Limb (tissue), 2 donors: ENCODE measurements at regions not wholly inside any gene's neighbourhood (a gene's known extent, or its start where the extent isn't known, plus 50 kb on each side); places are given as distances from the start of the nearest gene placed in this dataset.

Experiments used
- DNase-seq, 2 donors: peaks; one replicate each; pipeline ENCODE4 v3.0.0-alpha.2; 2016; ENCODE audit errors: extremely low spot score in 2 of 2

DNA sequence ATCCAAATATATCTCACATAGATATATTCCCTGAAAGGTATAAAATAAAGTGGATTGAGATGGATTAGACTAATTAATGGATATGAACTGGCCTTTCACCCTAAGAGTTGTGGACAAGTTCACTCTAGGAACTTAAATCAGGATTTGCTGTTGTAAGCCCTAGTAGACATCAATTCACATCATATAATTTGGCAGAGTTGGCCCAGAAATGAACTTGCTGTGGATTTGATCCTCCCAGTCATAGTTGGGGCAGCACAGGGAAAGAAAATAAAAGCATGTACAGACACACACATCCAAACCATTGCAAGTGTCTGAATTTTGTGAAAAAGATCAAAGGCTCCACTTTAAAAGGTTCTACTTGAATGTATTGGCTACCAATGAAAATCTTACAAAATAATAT, 734.7 kb upstream of the NR2F2 start:
- no peak for DNase-seq

DNA sequence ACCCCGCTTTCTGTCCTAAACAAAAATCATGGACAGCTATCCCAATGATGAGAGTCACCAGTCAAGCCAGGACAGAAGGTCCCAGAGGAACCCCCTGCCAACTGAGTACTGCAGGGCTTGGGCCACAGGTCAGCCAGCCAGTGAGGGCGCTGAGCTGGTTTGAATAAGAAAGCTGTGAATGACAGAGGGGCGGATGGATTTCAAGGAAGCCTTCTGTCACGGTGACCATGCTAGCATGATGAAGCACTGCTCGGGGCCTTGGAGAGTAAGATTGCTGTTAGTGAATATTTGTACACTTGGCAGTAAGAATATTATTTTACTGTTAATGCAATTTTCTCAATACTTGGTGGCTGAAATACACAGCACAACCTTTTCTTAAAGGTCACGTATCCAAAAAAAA, 734.0 kb upstream of the NR2F2 start:
- no peak for DNase-seq

DNA sequence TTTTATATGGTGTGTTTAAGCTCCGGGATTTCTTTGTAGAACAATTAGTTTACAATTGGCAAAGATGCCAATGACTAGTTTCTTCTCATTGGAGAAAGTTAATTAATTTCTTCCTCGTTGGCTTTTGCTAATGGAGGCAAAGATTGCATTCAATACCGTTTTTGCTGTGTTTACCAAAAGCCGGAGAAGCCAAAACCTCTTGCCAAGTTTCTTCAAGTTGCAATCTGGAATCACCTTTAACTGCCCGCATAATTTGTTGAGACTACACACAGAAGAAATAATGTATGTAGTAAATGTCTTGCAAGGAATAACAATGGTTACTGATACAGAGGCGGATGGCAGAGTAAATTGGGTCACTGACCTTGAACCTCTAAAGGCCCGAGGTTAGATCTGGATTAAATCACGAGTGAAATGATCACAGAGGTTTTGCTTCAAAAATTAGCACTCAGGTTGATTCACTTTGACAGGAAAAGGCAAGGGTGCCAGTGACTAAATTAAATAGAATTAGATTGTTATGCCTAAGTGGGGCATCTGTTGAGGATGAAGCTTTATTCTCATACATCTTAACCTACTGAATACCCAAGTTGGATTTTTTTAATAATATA, 732.1 kb upstream of the NR2F2 start:
- no peak for DNase-seq

DNA sequence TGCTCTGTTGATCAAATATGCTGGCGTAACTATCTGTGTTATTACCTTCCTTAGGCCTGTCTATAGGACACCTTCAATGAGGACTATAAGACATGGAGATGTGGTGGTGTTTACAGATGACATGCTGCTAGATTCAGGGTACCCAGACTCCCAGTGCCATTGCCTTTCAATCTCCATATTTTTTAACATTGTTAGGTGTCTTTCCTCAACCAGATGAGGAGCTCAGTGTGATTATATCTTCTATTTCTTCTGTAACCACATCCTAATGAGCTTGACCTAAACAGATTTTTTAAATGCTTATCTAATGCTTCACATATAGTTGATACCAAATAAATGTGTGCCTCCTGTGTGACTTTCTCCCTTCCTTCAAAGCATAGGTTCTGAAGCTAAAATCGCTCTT, 730.1 kb upstream of the NR2F2 start:
- no peak for DNase-seq

DNA sequence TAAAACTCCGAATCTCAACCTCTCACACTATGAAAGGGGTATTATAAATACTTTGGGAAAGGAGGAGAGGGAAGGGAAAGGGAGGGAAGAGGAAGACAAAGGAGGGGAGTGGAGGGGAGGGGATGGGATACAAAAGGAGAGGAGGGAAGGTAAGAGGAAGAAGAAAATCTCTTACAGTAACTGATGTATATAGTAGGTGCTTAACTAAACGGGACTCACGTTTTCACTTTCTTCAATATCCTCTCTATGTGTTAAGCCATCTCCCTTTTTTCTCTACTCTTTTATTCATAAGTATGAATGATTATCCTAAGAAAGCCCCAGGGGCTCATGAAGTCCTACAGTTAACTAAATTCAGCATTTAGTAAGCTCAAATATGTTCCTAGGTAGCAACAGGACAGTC, 729.6 kb upstream of the NR2F2 start:
- no peak for DNase-seq

DNA sequence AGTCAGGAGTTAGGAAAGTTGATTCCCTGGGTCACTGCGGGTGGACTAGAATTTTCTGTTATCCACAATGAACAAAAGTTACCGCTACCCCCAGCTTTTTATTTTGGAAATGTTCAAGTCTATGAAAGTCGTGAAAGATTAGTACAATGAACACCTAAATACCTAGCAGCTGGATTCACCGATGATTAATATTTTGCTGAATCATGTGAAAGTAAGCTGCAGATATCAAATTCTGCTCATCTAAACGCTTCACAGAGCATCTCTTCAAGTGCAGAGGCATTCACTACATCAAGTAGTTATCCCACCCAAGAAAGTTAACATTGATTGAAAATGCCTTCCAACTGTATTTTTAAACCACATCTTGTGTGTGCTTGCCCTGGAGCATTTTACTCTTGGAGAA, 729.0 kb upstream of the NR2F2 start:
- no peak for DNase-seq

DNA sequence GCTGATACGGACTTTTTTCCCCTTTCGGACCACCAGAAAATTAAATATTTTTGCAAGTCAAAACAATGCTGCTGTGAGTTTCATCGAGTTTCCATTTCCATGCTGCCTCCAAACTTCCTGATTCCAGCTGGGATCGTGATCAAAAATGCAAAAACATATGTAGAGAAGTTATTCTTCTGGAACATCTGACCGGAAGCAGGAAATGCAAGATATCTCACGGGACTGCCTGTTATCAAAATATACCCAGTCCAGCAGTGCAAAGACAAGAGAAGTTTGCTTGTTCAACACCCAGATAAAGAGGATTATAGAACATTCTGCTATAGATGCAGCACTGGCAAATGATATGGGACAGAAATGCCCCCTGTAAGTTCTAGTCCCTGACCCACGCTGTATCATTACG, 726.7 kb upstream of the NR2F2 start:
- DNase-seq: peak in 1 of 2 donors; percentile 60

DNA sequence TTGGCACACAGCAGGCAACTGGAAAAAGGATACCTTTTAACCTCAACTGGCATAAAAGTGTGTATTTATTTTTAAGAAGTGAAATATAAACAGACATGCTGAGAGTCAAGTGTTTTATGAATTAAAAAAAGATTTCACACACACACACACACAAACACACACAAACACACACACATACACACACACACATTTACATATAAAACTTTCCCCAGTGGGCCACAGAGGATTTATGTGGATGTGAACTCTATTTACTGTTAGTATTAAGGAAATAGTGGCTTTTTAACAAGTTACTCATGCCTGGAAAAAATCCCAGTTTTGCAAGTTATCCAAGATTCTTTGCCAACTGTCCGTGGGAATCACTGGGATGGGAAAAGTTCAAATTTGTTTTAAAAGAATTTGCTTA, 725.9 kb upstream of the NR2F2 start:
- DNase-seq: peak in 1 of 2 donors; percentile 81

DNA sequence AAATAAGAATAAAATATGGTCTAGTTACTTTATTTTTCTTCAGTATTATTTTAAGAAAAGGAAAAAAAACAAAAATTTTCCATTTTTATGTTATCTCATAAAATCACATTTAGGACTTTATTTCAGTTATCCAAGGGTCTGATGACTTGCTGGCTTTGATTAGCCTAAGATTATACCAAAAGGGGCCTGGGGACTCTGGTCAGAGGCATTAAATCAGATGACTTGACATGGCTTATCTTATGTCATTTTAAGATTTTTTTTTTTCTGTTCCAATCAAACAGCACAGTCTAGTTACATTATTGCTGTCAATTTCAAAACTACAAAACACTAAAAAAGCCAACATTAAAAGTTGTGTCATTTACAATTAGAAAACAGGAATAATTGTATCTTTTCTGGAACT, 725.4 kb upstream of the NR2F2 start:
- DNase-seq: no peak

DNA sequence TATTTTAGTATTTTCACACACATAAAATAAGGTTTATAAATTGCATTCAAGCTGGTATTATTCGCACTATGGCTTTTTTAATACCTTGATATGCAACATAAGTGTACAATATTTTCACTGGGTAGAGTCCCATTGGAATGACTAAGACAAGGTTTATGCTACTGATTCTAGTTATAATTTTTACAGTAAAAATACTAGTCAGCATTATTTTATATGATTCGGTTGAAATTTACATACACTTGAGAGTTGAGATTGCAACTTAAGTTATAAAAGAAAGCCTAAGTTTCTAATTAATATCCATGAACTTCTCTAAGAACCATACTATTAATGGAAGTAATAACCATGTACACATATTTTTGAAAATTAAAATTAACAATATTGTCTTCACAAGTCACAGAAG, 723.9 kb upstream of the NR2F2 start:
- no peak for DNase-seq

DNA sequence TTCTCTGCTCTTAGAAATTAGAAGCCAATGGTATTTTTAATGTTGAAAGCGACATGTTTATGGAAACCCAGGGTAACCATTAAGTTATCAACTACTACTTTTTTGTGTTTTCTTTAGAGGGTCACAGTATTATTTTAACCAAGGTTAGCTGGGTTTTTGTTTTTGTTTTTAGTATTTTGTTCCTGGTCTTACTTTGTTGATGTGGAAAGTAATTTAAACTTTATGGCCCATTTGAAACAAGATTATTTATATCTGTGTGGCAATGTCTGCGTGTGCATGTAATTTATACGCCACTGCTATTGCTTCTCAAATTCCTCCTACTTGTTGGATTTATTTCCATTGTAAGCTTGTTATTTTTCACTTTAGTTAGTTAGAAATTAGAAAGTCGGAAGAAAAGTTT, 722.1 kb upstream of the NR2F2 start:
- DNase-seq: no peak

DNA sequence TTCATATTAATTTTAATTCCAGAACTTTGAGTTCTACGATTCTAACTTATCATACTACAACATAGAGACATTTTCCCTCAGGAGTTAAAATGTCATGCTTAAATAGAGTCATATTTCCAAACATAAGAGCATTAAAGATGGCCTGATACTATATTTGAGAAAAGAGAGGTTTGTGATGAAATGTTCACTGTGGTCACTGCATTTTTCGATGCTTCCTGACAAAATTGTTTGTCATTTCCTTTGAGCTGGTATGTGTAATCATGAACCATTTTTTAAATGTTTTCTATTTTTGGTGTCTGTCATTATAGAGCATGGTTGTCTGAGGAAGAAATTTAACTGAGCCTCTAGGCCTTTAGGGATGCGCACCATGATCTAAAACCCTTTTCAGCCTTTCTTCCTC, 721.4 kb upstream of the NR2F2 start:
- DNase-seq: no peak

DNA sequence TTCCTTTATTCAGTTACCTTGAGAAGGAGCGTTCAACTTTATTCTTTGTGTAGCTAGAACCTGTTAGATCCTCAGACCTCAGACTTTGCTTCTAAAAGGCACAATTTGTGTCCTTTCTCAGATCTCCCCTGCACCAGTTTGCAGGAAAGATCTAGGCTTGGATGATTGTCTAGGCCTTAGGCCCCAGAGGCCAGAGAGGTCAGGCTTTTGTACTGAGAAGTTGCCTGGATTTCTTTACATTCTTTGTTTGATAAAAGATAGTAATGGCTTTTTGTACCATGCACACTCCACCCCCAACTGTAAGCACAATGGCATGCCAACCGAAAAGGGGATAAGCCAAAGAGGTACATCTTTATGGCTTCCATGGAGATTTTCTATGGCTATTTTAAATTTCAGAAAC, 719.6 kb upstream of the NR2F2 start:
- DNase-seq: no peak

DNA sequence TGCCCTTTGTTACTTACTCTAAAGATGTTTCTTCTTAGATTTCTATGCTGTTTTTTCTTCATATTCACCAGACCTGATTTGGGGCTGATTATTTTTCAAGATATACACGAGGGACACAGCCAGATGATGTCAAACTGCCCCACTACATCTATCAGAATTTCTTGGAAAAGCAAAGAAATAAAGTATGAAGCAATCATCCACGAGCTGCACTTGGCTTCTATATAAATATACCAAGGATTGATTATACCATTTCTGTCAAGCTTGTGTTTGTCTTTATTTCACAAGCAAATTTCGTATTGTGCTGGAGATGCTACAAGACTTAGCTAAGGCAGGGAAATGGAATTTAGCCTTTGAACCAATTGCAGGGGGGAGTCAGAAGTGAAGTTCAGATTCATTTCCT, 715.1 kb upstream of the NR2F2 start:
- DNase-seq: no peak

DNA sequence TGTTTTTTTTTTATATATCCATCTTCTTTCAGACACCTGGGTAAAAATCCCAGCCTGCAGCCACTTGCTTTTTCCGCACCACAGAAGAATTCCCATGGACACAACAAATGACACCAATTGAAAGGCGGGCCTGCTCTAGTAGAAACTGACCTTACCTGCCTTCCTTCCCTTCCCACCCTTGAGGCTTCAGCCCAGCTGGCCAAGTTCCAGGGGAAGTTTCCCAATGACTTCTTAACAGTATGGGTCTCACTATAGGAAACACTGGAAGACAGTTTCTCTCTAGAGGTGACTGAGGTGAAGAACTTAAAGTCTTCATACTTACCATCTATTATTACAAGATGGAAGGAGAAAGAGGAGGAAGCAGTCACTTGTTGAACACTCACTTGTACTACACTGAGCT, 714.2 kb upstream of the NR2F2 start:
- DNase-seq: no peak

DNA sequence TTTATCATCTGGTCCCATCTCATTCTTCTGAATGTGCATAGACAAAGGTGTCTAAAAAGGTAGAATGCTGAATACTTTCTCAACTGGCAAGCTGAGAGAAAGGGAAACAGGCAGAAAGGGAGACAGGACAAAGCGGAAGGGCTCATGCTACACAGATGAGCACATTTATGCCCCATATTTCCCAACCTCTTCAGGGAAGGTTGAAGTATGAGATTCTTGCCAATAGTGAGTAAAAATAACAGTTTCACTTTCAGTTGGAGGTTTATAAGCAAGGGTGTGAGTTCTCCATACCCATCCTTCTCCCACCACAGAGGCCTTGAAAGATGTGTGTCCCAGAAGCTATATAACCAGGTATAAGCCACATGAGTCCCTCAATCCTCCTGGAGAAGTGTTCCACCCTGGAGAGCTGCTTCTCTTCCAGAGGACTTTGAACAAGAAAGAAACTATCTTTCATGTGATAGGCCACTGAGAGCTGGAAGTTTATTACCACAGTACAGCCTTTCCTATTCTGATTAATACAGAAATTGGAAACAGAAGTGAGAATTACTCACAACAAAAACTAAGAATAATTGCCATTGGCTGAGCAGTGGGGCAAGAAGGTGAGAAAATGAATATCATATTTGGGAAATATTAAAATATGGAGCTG, 709.4 kb upstream of the NR2F2 start:
- no peak for DNase-seq

DNA sequence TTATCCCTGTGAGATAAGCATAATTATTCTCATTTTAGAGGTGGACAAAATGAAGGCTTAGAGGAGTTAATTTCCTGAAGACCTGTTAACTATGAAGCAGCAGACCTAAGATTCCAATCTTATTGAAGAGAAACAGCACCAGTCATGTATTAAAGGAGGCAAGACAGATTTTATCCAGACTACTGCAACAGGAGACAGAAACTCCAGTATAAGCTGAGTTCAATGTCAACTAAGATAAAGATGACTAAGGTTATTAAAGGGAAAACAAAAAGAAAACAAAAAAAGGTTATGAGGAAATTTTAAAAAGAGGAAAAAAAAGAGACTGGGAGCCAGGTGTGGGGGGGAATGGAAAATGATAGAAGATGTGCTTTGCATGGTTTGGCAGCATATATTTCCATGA, 707.7 kb upstream of the NR2F2 start:
- no peak for DNase-seq

DNA sequence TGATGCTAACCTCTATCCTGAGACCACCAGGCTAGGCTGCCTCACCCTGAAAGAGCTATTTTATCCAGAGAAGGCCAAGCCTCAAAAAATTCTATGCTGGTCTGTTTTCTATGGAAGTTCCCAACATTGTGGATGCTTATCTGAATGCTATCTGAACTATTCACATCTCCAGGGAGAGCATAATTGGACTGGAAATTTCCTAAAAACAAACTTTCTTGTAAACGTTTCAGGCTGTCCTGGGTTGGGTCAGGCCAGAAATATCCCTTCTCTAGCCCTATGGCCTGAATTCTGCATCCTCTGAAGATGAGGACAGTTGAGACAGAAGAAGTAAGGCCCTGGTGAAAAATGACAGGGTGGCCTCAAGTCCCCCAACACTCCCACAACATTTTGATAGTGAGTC, 706.4 kb upstream of the NR2F2 start:
- no peak for DNase-seq

DNA sequence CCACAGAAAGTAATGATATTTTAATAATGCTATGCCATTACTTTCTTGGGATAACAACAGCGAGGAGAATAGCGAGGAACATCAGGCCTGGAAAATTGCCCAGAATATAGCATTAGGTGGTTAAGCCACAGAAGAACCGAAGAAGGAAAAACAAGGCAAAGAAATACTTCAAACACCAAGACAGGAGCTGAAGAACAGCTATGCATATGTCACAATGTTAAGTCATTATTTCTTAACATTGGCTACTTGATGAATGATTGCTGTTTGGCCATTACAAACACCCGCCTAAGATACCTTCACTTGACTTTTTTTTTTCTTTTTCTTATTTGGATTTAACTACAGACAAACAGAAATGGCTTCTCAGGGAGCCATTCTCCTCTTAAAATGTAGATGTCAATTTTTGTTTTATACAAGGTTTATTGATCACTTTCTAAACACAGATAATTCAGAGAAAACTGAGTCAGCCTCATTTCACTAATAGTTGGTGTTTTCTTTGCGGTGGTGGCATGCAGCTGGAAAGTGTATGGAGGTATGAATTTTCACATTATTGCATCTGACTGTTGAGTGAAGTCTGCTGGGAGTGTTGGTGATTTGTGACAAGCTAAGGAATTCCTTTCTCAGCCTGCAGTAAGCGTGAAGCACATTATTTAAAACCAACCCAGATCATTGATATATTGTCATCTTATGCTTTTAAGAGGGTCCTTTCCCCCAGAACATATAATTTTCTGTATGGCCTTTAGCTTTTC, 705.7 kb upstream of the NR2F2 start:
- DNase-seq: no peak

DNA sequence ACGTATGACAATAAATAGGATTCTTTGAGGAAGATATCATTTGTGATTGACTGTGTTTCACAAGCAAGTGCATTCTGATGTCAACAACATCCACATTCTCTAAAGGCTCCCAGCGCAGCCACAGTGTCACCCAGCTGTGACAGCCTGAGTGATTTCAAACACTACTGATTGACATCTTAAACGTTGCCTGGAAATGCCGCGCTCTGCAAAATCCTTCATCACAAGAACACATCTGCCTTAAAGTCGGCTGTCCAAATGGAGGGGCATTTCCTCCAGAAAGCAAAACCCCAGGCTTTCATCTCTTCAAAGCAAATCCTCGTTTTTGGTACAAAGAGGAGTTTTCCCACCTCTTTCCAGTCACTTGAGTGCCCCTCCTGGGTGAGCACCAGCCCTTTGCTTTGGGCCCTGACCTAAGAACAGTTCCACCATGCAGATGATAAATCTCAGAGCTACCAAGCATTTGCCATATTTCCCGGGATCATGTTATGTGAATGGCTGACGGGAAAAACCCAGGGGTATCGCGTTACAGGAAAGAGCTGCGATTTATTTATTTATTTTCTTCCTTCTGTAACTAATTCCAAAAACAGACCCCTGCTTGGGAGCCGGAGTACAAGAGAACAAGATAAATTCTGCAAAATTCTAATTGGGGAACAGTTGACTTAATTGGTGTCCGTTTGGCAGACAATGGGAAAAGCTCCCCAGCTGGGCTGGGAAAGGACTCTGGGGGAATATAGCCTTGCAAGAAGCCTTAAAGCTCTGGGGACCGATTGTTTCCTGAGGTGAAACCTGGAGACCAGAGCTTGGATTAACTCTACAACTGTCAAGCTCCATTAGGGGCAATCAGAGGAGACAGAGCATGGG, 703.8 kb upstream of the NR2F2 start:
- DNase-seq: peak; percentile 48 to 77

DNA sequence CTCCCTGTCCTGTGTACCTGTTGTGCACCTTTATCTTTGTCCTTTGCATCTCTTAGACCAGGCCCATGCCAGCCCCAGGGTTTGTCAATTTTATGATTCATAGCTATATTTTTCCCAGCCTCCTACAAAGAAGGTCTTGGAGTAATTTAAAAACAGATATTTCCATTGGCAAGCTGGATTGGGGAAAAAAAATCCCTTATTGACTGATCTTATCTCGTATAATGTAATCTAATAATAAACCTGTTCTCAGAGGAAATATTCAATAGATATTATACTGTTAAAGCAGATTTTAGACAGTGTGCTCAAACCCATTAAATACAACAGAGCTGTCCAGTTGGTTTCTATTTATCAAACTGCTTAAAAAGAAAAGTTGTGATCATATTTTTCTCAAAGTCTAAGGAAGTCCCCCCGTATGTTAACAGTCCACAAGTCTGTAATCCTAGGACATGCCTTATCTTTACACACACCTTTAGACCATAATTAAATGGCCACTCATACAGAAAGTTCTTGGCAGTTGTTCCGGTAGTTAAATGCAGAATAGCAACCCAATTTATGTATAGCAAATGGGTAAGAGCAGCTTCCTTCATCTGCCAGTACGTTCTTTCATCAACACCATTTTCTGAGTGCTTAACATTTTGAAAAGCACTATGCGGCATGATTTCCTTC, 700.9 kb upstream of the NR2F2 start:
- DNase-seq: no peak

DNA sequence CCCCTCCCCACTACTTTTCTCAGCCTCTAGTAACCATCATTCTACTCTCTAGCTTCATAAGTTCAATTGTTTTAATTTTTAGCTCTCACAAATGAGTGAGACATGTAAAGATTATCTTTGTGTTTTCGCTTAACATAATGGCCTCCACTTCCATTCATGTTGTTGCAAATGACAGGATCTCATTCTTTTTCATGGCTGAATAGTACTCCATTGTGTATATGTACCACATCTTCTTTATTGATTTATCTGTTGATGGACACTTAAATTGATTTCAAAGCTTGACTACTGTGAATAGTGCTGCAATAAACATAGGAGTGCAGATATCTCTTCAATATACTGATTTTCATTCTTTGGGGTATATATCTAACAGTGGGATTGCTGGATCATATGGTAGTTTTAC, 699.8 kb upstream of the NR2F2 start:
- no peak for DNase-seq
